ENCODE measurements at regions not wholly inside any gene's neighbourhood (a gene's known extent, or its start where the extent isn't known, plus 50 kb on each side); places are given as distances from the start of the nearest gene placed in this dataset.

DNA sequence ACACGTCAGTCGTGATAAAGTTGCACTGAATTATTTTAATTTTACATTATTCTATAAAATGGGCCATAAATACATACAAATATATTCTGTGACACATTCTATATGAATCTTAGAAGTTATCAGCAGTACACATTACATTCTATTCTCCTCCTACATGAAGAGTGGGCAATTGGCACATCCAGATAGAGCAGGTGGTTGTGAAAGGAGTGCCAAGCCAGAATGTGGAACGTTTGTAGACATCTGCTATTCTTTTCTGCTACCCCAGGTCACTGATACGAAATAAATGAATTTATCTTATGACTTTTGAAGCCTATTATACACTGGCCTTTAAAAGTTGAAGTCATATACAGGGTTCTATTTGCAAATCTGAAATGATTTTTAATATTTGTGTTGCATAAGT is 373.2 kb downstream of the PCDH17 start:
- H3K9me3 ChIP-seq, result no peaks in the 10 kb centered on the region
- no peak for TF ChIP-seq POLR2AphosphoS5 (IDR thresholded peaks at IDR 0.05)
- TF ChIP-seq CTCF (IDR thresholded peaks at IDR 0.05), result no peak
- no peak for TF ChIP-seq POLR2A (IDR thresholded peaks at IDR 0.05)
- no peaks in the 10 kb centered on the region for H3K27me3 ChIP-seq (replicated peaks; ENCODE audit: insufficient read depth)
- no peaks in the 10 kb centered on the region for H3K4me1 ChIP-seq (replicated peaks)
- H3K27ac ChIP-seq, result no peak overlapping the region
- DNase-seq (ENCODE audit: low spot score), result no peak
- no peaks in the 10 kb centered on the region for H3K36me3 ChIP-seq
- intact Hi-C loops (cut with DNase I), result no loop called here
- H3K4me3 ChIP-seq, result no peak overlapping the region
- WGBS, result 67% methylated on average over 4 of the region's 4 CpGs

DNA sequence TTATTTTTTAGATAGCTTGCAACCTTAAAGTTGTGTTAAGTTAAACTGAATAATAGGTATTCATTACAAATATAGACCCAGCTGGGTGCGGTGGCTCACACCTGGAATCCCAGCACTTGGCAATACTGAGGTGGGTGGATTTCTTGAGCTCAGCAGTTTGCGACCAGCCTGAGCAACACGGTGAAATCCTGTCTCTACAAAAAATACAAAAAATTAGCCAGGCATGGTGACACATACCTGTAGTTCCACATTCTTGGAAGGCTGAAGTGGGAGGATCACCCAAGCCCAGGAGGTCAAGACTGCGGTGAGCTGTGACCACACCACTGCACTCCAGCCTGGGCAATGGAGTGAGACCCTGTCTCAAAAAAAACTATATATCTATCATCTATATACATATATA is 386.5 kb downstream of the PCDH17 start:
- H3K9me3 ChIP-seq, result no peaks in the 10 kb centered on the region
- no peak for DNase-seq (ENCODE audit: low spot score)
- intact Hi-C loops (cut with DNase I), result no loop called here

GRCh38 chr13:58018865-58019264 is 387.3 kb downstream of the PCDH17 start:
- no peaks in the 10 kb centered on the region for H3K36me3 ChIP-seq
- TF ChIP-seq CTCF (IDR thresholded peaks at IDR 0.05) (no peak), POLR2A (IDR thresholded peaks at IDR 0.05) (no peak), POLR2AphosphoS5 (IDR thresholded peaks at IDR 0.05) (no peak)
- DNase-seq (ENCODE audit: low spot score), result no peak
- H3K4me1 ChIP-seq (replicated peaks), result no peaks in the 10 kb centered on the region
- intact Hi-C loops (cut with DNase I), result no loop called here
- H3K27me3 ChIP-seq (replicated peaks; ENCODE audit: insufficient read depth), result no peaks in the 10 kb centered on the region
- 69% methylated on average over 1 of the region's 1 CpG for WGBS
- H3K9me3 ChIP-seq, result no peaks in the 10 kb centered on the region
- no peak overlapping the region for H3K4me3 ChIP-seq
- H3K27ac ChIP-seq, result no peak overlapping the region

More for the DNA sequence above, 386.5 kb downstream of the PCDH17 start:
- Histone ChIP-seq H3K27me3 (replicated peaks; ENCODE audit: insufficient read depth) (no peaks in the 10 kb centered on the region), H3K4me3 (no peak overlapping the region), H3K27ac (no peak overlapping the region), H3K36me3 (no peaks in the 10 kb centered on the region), H3K4me1 (replicated peaks) (no peaks in the 10 kb centered on the region)
- TF ChIP-seq CTCF (IDR thresholded peaks at IDR 0.05) (no peak), POLR2A (IDR thresholded peaks at IDR 0.05) (no peak), POLR2AphosphoS5 (IDR thresholded peaks at IDR 0.05) (no peak)
- 77% methylated on average over 4 of the region's 4 CpGs for WGBS

- Histone ChIP-seq H3K27me3 (replicated peaks; ENCODE audit: insufficient read depth) (no peaks in the 10 kb centered on the region), H3K4me1 (replicated peaks) (no peaks in the 10 kb centered on the region), H3K36me3 (no peaks in the 10 kb centered on the region), H3K9me3 (no peaks in the 10 kb centered on the region), H3K4me3 (no peak overlapping the region), H3K27ac (no peak overlapping the region)
- WGBS, result 89% methylated on average over 7 of the region's 7 CpGs
- intact Hi-C loops (cut with DNase I), result no loop called here
- DNase-seq (ENCODE audit: low spot score), result no peak
- TF ChIP-seq CTCF (IDR thresholded peaks at IDR 0.05) (no peak), POLR2A (IDR thresholded peaks at IDR 0.05) (no peak), POLR2AphosphoS5 (IDR thresholded peaks at IDR 0.05) (no peak)
These were observed 392.6 kb downstream of the PCDH17 start for GRCh38 chr13:58024103-58024502.

- Histone ChIP-seq H3K9me3 (no peaks in the 10 kb centered on the region), H3K27ac (no peak overlapping the region), H3K27me3 (replicated peaks; ENCODE audit: insufficient read depth) (no peaks in the 10 kb centered on the region), H3K36me3 (no peaks in the 10 kb centered on the region), H3K4me1 (replicated peaks) (no peaks in the 10 kb centered on the region), H3K4me3 (no peak overlapping the region)
- 84% methylated on average over 1 of the region's 1 CpG for WGBS
- DNase-seq (ENCODE audit: low spot score), result no peak
- intact Hi-C loops (cut with DNase I), result no loop called here
- TF ChIP-seq CTCF (IDR thresholded peaks at IDR 0.05) (no peak), POLR2AphosphoS5 (IDR thresholded peaks at IDR 0.05) (no peak), POLR2A (IDR thresholded peaks at IDR 0.05) (no peak)
These were observed 394.3 kb downstream of the PCDH17 start for GRCh38 chr13:58025821-58026220.

Data from prostate gland (tissue), 2 donors.